HG02973 (cell line): ENCODE measurements at regions not wholly inside any gene's neighbourhood (a gene's known extent, or its start where the extent isn't known, plus 50 kb on each side); places are given as distances from the start of the nearest gene placed in this dataset.
"Not testable (repeated sequence)": the region's sequence is repeated elsewhere in the genome, so short reads cannot be mapped to it uniquely, and the experiment has no call there.

Experiments used
- ATAC-seq: cut with Tn5 transposase; IDR thresholded peaks from one replicate; pipeline ENCODE4 v1.9.1; 2021; ENCODE audit warnings: moderate library complexity; ENCODE audit not compliant: unreplicated experiment

DNA sequence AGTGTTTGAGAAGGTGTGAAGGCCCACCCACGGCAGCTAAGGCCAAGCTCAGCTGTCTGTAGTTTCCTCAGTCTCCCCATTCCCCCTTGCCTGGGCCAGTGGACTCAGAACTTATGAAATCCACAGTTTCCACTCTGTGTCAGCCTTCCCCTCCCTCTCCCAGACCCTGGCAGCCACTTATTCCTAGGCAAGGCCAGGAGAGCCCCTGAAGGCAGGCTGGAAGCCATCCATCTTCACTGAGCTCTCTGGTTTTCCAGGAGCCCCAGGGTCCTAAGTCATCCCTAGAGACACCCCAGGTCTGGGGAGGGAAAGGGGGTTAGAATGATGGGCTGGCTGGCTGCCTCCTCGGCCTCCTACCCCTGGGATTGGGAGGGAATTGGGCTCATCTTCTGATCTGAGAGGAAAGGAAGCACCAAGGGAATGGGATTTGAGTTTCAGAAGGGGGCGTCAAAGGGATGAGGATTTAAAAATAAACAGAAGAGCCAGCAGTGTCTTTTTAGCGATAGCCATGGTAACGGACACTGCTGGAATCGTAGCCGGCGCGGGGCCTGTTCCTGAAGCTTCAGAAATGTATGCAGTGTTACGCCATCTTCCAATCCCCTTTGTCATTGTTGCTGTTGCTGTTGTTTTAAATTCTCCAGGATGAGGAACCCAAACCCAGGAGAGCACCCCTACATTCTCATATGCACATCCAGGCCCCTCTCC, 561.1 kb upstream of the CADM1 start:
- no peak for ATAC-seq

DNA sequence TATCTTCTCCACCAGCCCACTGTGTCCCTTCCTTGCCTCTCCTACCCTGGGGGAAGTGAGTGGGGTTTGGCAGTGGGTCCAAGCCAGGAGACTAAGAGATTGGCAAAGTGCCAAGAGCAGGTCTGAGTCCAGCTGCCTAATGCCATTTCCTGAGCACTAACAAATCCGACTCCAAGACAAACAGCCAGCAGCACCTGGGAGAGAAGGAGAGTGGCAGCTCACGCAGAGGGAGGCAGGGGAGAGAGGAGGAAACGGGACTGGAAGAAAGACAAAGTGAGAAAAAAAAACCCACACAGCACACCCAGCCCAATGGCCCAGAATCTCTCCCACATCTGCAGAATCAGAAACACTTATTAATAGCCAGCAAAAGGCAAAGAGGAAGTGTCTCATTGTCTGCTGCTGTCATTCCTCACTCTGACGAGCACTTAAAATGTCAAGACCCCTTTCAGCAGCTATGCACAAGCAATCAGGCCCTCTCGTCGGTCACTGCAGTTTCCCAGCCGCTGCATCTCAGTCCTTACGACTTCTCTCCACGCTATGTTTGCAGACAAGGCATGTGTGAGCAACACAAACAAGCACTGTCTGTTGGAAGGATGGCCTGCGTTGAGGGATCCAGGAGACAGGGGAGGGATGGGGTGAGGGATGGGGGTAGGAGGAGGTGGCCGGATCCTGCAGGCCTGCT, 558.4 kb upstream of the CADM1 start:
- no peak for ATAC-seq

DNA sequence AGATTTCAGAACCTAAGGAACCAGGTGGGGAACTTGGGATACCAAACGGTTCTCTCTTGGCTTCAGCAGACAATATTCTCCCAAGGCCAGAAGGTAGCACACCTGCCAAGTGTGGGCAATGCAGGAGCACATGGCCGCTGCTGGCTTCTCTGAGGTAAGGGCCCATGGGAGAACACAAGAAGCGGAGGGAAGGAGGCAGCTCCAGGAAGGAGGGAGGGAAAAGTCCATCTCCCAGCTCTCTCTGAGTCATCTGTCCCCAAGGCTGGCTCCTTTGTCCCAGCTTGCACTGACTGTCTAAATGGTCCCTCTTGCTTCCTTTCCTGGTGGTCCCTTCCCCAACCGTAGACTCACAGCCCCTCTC, 557.9 kb upstream of the CADM1 start:
- ATAC-seq: no peak

DNA sequence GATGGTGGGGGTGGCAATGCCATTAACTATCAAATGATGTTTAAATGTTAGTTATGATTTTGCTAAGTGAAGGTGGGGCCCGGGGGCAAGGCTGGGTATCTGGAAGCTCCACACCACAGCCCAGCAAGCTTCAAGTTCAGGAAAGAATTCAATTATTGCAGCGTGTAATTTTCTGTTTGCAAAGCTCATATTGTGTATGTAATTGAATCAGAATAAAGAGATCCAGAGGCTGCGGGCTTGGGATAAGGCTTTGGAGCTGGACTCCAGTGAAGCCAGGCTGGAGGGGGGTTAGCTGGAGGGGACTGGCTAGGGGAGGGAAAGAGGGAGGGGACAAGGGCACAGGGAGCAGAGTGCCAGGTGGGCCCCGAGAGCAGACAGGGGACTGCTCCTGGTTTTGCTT, 557.1 kb upstream of the CADM1 start:
- no peak for ATAC-seq

DNA sequence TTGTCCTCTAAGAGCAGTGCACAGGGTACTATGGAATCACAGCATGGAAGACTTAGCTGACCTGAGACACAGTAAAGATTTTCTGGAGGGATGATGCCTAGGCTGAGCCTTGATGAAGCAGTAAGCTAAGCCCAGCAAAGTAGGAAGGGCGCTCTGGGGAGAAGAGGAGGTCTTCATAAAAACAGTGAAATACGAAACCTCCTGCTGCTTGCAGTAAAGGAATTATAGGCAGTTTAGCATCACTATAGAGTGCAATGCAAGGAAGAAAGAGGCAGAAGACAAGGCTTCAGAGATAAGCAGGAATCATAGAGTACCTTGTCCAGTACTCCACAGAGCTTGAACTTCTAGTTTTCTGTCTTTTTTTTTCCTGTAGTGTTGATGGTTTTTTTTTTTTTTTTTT, 555.7 kb upstream of the CADM1 start:
- no peak for ATAC-seq

DNA sequence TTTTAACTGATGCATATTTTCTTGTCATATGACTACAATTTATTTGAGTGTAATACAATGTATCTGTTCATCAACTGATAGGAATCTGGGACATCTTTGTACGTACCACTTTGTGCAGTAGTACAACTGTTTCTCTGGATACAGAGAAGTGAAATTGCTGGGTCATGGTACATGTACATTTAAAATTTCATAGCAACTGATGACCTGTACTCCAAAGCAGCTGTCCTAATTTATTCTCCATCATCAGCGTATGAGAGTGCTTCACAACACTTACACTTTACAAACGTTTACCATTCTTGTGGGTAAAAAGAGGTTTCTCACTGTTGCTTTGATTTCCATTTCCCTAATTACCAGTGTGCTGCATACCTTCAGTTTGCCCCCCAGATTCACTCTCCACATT, 552.8 kb upstream of the CADM1 start:
- no peak for ATAC-seq

DNA sequence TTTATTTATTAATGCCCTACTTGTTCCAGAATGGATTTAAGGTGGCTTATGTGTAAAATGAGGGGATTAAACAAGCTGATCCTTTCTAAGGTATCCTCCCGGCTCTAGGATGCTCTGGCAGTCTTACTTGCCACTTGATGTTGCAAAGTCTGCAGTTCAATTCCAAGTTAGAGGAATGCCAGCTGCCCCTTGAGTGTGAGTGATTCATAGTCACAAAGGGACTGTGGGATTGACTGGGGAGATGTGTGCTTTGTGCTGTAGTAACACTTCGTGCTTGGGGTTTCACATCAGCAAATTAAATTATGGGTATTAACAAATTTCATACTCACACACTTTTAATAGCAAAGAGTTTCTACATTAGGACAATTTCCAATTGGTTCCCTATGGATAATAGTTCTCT, 550.8 kb upstream of the CADM1 start:
- ATAC-seq: no peak

DNA sequence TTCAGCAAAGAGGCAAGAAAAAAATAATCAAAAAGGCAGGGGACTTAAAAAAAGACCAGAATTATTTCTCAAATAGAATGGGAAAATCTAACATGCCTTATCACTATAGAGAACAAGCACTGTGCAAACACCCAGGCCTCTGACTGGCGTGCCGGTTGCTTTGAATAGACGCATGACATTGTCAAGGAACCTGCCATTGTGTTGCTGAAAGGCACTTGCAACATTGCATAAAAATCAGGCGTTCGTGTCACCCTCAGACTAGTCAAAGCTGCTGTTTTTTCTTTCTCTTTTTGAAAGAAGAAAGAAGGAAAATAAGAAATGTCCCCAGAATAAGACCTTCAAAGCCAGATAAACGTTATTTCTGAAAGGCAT, 549.3 kb upstream of the CADM1 start:
- no peak for ATAC-seq

DNA sequence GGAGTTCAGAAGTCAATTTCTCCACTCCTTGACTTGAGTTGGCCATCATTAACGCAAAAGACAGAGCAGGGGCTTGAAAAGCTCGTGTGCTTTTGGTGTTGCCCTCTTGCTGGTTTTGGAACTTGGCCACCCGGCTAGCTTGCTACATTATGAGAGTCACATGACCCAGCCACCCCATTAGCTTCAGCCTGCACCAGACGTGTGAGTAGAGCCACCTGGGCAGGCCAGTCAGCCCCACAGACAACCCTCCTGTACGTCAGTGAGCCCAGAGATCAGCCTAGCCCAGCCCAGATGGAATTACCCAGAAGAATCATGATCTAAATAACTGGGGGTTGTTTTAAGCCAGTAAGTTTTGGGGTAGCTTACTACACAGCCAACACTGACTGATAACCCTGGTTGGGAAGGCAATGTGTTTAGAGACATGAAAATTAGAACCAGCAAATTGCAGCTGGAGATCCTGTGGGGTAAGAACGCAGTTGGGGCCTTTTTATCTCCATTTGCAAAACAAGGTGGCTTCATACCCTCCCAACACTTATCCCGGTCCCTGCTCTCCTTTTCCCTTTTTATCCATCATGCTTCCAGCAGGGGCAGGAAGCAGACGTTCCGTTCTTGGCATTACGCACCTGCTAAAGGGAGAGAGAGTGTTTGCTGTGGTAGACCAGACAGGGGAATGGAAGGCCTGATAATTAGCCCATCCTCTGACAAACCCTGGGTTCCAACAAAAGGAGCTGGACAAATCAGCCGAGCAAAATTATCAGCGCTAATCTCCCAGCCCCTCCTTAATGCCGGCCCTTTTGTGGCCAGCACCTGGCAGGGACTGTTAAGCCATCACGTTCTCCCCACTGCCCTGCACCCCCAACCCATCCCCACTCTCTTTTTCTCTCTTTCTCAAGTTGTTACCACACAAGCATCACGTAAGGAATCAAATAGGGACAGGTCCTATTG, 548.7 kb upstream of the CADM1 start:
- ATAC-seq: no peak

DNA sequence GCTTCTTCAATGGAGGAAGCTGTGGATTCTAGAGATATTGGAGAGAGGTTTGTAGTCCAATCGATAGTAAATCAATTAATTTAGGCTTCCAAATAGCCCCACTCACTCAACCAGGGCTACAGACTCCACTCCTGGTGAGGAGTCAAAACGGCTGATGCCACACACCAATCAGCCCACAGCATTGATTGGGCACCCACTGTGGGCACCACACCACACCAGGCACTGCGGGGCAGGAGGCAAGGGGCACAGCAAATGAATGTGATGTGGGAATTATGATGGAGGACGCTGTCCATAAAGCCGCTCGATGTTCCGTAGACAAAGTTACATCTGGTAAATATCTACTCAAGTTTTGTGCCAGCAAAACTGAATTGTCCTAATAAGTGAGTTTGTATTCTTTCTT, 547.3 kb upstream of the CADM1 start:
- ATAC-seq: no peak

DNA sequence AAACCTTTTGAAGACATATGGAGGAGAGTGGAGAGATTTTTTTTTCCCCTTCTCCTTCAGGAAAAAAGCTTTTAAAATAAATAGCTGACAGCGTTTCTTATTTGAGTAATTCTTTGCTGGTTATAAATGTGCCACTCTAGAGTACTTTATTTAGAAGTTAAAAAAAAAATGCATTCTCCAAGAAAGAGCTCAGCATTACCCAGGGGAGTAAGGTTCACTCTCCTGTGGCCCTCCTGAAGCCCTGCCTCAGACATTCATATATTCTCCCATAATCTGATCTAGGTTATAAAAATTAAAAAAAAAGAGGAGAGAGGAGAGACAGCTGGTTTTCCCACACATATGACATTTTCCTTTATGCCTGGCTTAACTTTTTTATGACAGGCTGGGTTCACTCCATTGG, 545.2 kb upstream of the CADM1 start:
- no peak for ATAC-seq

DNA sequence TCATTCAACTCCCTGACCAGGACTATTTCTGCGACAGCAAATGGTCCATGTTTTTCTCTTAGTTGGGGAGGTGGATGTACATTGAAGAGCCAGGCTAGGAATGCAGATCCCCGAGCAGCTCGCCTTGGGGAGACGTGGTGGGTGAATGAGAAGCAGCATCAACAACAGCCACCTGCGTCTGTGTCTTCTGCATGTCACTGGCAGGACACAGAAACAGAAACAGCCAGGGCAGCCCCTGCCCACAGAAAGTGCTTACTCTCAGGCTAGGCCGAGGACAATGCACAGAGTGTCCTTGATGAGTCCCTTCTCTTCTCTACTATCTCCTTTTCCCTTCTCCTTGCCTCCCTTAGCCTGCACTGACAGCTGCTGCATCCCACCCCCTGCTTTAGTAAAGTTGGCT, 541.9 kb upstream of the CADM1 start:
- ATAC-seq: no peak

DNA sequence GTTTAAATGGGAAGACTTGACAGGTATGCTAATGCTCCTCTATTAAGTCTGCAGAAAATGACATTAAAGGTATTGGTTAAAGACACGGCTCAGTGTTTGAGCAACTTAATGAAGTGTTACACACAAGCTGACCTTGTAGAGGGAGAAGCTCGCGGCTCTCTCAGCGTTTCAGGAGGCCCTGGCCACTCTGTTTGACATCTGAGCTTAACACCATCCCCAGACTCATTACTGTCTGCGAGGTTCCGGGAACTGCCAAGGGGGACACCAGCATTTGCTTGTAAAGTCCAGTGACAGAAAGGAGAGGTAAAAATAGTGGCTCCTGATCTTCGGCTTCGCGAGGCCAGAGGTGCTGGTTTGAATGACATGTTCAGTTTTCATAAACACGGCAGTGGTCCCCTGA, 540.7 kb upstream of the CADM1 start:
- ATAC-seq: no peak

DNA sequence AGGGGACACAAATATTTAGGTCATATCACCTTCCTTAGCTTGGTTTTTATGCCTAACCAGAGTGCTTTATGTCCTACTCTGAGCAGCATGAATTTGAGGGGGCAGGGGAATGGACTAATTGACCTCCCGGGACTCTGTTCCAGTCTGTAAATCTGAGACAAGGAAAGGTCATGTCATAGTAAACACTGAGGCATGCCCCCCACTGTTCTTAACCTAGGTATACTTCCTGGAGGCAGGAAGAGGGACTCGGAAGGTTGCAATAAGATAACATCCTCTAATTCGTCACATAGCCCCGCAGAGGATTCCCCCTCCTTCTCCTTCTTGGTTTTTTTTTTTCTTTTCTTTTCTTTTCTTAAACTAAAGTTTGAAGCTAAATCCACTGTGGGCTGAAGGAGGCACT, 540.3 kb upstream of the CADM1 start:
- no peak for ATAC-seq

DNA sequence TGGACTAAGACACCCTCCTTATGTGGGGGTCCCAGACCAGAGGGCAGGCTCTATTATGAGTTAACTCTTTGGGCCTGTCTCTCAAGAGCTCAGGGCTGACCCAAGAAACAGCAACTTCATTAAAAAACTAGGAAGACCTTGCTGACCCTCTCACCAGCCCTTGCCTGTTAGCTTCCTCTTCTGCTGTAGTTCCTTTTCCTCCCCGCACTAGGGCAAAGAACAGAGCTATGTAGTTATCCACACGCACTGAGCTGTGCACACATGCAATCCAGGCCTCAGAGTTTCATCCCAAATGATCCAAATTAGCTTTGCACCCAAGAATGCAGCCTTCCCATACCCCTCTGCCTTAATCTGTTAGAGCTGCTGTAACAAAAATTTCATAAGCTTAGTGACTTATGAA, 539.6 kb upstream of the CADM1 start:
- ATAC-seq: no peak

DNA sequence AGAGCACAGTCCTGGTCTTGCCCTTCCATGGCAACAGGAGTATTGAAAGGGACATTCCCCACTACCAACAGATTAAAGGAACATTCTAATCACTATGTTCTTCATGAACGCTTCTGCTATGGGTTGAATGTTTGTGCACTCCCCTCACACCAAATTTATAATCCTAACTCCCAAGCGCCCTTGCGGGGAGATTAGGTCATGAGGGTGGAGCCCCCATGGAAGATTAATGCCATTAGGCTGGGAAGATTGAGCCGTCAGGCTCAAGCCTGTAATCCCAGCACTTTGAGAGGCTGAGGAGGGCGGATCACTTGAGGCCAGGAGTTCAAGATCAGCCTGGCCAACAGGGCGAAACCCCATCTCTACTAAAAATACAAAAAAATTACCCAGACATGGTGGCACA, 538.8 kb upstream of the CADM1 start:
- ATAC-seq: not testable (repeated sequence)

DNA sequence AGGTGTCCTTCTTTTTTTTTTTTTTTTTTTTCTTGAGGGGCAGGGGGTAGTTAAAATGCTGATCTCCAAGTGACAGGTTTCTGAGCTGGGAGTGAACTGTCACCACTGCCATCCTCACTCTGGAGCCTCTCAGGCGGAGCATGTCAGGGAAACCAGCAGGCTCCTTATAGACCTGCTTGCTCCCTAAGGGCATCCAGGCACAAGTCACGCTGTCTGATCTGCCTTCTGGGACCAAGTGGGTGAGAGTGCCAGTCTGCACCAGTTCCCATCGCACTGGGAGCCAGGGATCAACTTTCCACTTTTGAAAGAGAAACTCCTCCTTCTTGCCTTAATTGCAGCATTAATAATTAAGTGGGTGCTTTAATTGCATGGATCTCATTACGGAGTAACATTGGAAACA, 537.9 kb upstream of the CADM1 start:
- no peak for ATAC-seq

DNA sequence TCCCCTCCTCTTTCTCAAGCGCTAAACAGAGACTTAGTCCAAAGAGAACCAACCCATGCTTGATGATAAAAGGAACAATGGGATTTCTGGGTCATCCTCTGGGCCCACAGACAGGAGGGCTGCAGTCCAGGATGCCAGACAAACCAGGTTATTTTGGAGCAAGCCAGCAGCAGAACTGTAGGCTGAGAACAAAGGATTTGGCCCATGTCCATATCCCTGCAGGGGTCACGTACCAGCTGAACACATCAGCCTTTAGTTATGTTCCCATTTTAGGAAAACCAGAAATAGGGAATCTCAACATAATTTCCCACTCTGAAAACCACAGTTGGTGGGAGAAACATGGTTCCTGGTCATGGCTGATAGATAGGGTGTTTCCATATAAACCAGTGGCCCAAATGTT, 533.6 kb upstream of the CADM1 start:
- no peak for ATAC-seq

DNA sequence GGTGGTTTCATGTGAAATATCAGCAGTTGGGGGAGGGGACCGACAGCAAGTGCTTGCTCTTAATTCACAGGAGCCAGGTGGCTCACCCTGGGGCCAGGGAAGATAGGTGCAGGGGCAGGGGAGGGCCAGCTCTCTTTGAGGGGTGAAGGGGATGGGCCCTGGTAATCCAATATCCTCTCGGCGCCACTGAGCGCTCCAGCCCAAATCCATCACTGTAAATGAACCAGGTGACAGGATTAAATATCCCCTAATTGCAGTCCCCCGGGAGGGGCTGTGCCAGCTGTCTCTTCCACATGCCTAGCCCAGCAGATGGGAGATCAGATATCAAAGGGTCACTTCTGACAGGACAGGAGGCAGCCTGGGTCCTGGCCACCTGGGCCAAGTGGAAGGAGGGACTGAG, 531.8 kb upstream of the CADM1 start:
- no peak for ATAC-seq

DNA sequence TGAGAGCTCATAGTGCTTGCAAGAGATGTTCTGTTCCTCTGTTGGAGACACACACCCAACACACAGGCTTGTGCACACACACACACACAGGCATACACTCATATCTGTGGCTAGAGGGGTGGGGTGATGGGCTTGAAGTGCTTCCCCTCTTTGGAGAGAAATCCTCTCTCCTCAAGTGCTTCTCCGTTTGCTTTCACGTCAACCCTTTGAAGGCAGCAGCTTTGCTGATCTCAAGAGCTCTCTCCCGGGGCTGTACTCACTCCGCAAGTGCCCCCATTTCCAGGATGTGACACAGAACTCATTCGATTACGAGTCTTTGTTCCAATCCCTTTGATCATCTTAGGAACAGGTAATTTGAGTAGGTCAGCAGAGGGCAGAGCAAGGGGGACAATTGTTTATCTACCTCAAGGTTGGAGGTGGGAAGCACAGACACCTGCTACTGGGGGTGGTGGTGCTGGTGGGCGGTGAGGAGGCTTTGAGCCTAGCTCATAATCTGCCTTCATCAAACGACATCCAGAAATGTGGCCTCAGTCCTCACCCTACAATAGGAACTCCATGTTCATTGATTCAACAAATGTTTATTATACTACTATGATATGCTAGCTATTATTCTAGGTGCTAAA, 529.8 kb upstream of the CADM1 start:
- ATAC-seq: no peak

DNA sequence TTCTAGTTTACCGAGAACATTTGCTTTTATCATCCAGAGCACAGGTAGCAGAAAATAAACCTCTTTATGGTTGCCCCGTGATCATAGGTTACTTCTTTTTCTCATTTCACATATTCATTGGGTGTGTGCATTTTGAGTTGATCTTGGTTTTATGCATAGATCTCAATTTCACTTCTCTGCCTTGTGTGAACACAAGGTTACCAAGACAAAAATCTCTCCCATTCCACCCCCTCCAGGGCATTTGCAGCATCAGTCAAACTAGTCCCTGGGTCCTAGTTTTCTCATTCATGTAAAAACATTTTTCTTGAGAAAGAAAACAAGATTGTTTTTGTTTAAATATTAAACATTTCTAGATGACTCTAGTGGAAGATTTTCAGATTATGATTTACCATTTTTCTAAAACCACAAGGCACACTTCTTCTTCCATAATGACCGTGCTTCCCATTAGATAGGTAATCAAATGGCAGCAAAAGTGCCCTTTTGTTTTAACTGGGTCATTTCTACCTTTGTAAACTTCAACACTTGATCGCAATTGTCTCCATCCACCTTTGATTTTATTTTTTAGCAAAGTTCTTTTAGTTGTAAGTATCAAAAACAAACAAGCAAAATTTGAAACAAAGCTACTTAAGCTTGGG, 526.6 kb upstream of the CADM1 start:
- ATAC-seq: no peak
